NCI-H2227 (cell line): ENCODE measurements at regions not wholly inside any gene's neighbourhood (a gene's known extent, or its start where the extent isn't known, plus 50 kb on each side); places are given as distances from the start of the nearest gene placed in this dataset.
A peak's percentile ranks its signal among the peaks of the same experiment; 100 is the strongest.

Experiments
- DNase-seq: peaks from one replicate; lab custom pipeline; 2025; ENCODE audit not compliant: unreplicated experiment; lab: John Stamatoyannopoulos, UW

GRCh38 chr12:124445826-124446225 is 121.6 kb downstream of the NCOR2 start:
- DNase-seq: no peak

GRCh38 chr12:124445121-124445718 is 122.2 kb downstream of the NCOR2 start:
- DNase-seq: peak; percentile 74

- DNase-seq: no peak
These were observed 123.3 kb downstream of the NCOR2 start for GRCh38 chr12:124443931-124444712.

GRCh38 chr12:124442772-124443445 is 124.5 kb downstream of the NCOR2 start:
- no peak for DNase-seq

GRCh38 chr12:124442281-124442680 is 125.1 kb downstream of the NCOR2 start:
- DNase-seq: no peak

GRCh38 chr12:124441443-124442194 is 125.8 kb downstream of the NCOR2 start:
- no peak for DNase-seq

- DNase-seq: no peak
These were observed 126.5 kb downstream of the NCOR2 start for GRCh38 chr12:124440841-124441381.

- DNase-seq: no peak
These were observed 127.3 kb downstream of the NCOR2 start for GRCh38 chr12:124440031-124440626.

- DNase-seq: no peak
These were observed 128.9 kb downstream of the NCOR2 start for GRCh38 chr12:124438437-124439056.

GRCh38 chr12:124437617-124438436 is 129.6 kb downstream of the NCOR2 start:
- DNase-seq: no peak

GRCh38 chr12:124437121-124437520 is 130.3 kb downstream of the NCOR2 start:
- no peak for DNase-seq

- DNase-seq: no peak
These were observed 131.0 kb downstream of the NCOR2 start for GRCh38 chr12:124436366-124436765.

- DNase-seq: no peak
These were observed 131.5 kb downstream of the NCOR2 start for GRCh38 chr12:124435806-124436345.

GRCh38 chr12:124434951-124435805 is 132.2 kb downstream of the NCOR2 start:
- no peak for DNase-seq

GRCh38 chr12:124434354-124434753 is 133.1 kb downstream of the NCOR2 start:
- no peak for DNase-seq

- no peak for DNase-seq
These were observed 133.5 kb downstream of the NCOR2 start for GRCh38 chr12:124433879-124434278.

GRCh38 chr12:124433147-124433874 is 134.1 kb downstream of the NCOR2 start:
- no peak for DNase-seq

GRCh38 chr12:124432376-124432775 is 135.0 kb downstream of the NCOR2 start:
- DNase-seq: no peak
